ENCODE measurements at regions not wholly inside any gene's neighbourhood (a gene's known extent, or its start where the extent isn't known, plus 50 kb on each side); places are given as distances from the start of the nearest gene placed in this dataset.
A peak's percentile ranks its signal among the peaks of the same experiment; 100 is the strongest.

- DNase-seq (ENCODE audit: low read depth) = no peak
Measured at GRCh38 chr14:28483506-28483905, 283.1 kb upstream of the FOXG1 start.

GRCh38 chr14:28488684-28489083 lies 277.9 kb upstream of the FOXG1 start:
- DNase-seq (ENCODE audit: low read depth) = no peak

GRCh38 chr14:28493516-28493915 lies 273.1 kb upstream of the FOXG1 start:
- no peak for DNase-seq (ENCODE audit: low read depth)

GRCh38 chr14:28494196-28494595 lies 272.4 kb upstream of the FOXG1 start:
- no peak for DNase-seq (ENCODE audit: low read depth)

GRCh38 chr14:28496364-28496763 lies 270.2 kb upstream of the FOXG1 start:
- DNase-seq (ENCODE audit: low read depth) = no peak

- no peak for DNase-seq (ENCODE audit: low read depth)
Measured at GRCh38 chr14:28502517-28502916, 264.1 kb upstream of the FOXG1 start.

GRCh38 chr14:28515571-28515970 lies 251.0 kb upstream of the FOXG1 start:
- DNase-seq (ENCODE audit: low read depth) = no peak

- DNase-seq (ENCODE audit: low read depth) = no peak
Measured at GRCh38 chr14:28536889-28537288, 229.7 kb upstream of the FOXG1 start.

GRCh38 chr14:28542040-28542439 lies 224.5 kb upstream of the FOXG1 start:
- no peak for DNase-seq (ENCODE audit: low read depth)

GRCh38 chr14:28565345-28565744 lies 201.2 kb upstream of the FOXG1 start:
- DNase-seq (ENCODE audit: low read depth) = no peak

- no peak for DNase-seq (ENCODE audit: low read depth)
Measured at GRCh38 chr14:28570391-28570790, 196.2 kb upstream of the FOXG1 start.

- no peak for DNase-seq (ENCODE audit: low read depth)
Measured at GRCh38 chr14:28571636-28572035, 195.0 kb upstream of the FOXG1 start.

GRCh38 chr14:28576523-28576922 lies 190.1 kb upstream of the FOXG1 start:
- no peak for DNase-seq (ENCODE audit: low read depth)

- no peak for DNase-seq (ENCODE audit: low read depth)
Measured at GRCh38 chr14:28577187-28577586, 189.4 kb upstream of the FOXG1 start.

- DNase-seq (ENCODE audit: low read depth) = no peak
Measured at GRCh38 chr14:28577711-28578131, 188.9 kb upstream of the FOXG1 start.

GRCh38 chr14:28584951-28585350 lies 181.6 kb upstream of the FOXG1 start:
- no peak for DNase-seq (ENCODE audit: low read depth)

- DNase-seq (ENCODE audit: low read depth) = no peak
Measured at GRCh38 chr14:28589792-28590191, 176.8 kb upstream of the FOXG1 start.

- DNase-seq (ENCODE audit: low read depth) = no peak
Measured at GRCh38 chr14:28596391-28596790, 170.2 kb upstream of the FOXG1 start.

GRCh38 chr14:28599191-28599590 lies 167.4 kb upstream of the FOXG1 start:
- DNase-seq (ENCODE audit: low read depth) = no peak

- DNase-seq (ENCODE audit: low read depth) = no peak
Measured at GRCh38 chr14:28599605-28600004, 167.0 kb upstream of the FOXG1 start.

GRCh38 chr14:28603606-28604005 lies 163.0 kb upstream of the FOXG1 start:
- no peak for DNase-seq (ENCODE audit: low read depth)

GRCh38 chr14:28607661-28608060 lies 158.9 kb upstream of the FOXG1 start:
- no peak for DNase-seq (ENCODE audit: low read depth)

- no peak for DNase-seq (ENCODE audit: low read depth)
Measured at GRCh38 chr14:28608443-28608842, 158.1 kb upstream of the FOXG1 start.

GRCh38 chr14:28608851-28609828 lies 157.4 kb upstream of the FOXG1 start:
- peak; percentile 3 for DNase-seq (ENCODE audit: low read depth)
